OCI-LY7 (cell line): ENCODE measurements at regions not wholly inside any gene's neighbourhood (a gene's known extent, or its start where the extent isn't known, plus 50 kb on each side); places are given as distances from the start of the nearest gene placed in this dataset.

Experiments used
- BruUV-seq: library from RNA; stranded (reverse); fragments of 400-500 nt; replicated peaks from 2 replicates; lab custom pipeline; 2021; lab: Mats Ljungman, UMichigan
- CTCF ChIA-PET: fragments of 300-600 bp; sonication (Branson Sonifier 250); formaldehyde crosslinking; loops from one replicate; lab custom pipeline; 2022; ENCODE audit warnings: antibody characterized with exemption; ENCODE audit not compliant: unreplicated experiment; lab: Charles Lee
- POLR2A ChIA-PET: fragments of 300-600 bp; sonication (Branson Sonifier 250); formaldehyde crosslinking; loops from one replicate; lab custom pipeline; 2022; ENCODE audit warnings: antibody characterized with exemption; lab: Charles Lee
- DNase-seq: peaks from one replicate; pipeline ENCODE4 v3.0.0-alpha.2; 2015; ENCODE audit warnings: low spot score
- H2AFZ ChIP-seq: fragments of 200-600 bp; sonication (generic), shearing (Covaris generic); 2 replicates; pipeline ENCODE4 v1.6.1; 2014; ENCODE audit warnings: mild to moderate bottlenecking, antibody characterized with exemption, low read length, moderate library complexity
- H3K27ac ChIP-seq: fragments of 200-600 bp; sonication (generic); 2 replicates; pipeline ENCODE4 v1.5.1; 2014; ENCODE audit warnings: mixed run types, low read depth, mild to moderate bottlenecking, moderate library complexity, low read length, inconsistent platforms; ENCODE audit not compliant: poor library complexity, severe bottlenecking
- H3K36me3 ChIP-seq: fragments of 200-600 bp; sonication (generic); 2 replicates; pipeline ENCODE4 v1.6.1; 2014; ENCODE audit warnings: mild to moderate bottlenecking, antibody characterized with exemption, low read length, moderate library complexity, mixed read lengths; ENCODE audit not compliant: insufficient read depth
- H3K4me1 ChIP-seq: fragments of 200-600 bp; sonication (generic); 2 replicates; pipeline ENCODE4 v1.5.1; 2014; ENCODE audit warnings: mild to moderate bottlenecking, low read length; ENCODE audit not compliant: insufficient read depth, poor library complexity, severe bottlenecking
- H3K4me2 ChIP-seq: fragments of 200-600 bp; sonication (generic); 2 replicates; pipeline ENCODE4 v1.6.1; 2014; ENCODE audit warnings: mild to moderate bottlenecking, low read length
- H3K4me3 ChIP-seq: fragments of 200-600 bp; sonication (generic); 2 replicates; pipeline ENCODE4 v1.5.1; 2014; ENCODE audit warnings: mild to moderate bottlenecking, low read depth, low read length; ENCODE audit not compliant: poor library complexity, severe bottlenecking
- H3K79me2 ChIP-seq: fragments of 200-600 bp; sonication (generic); 2 replicates; pipeline ENCODE4 v1.6.1; 2016; ENCODE audit warnings: low read depth, mild to moderate bottlenecking, low read length, moderate library complexity, mixed read lengths; ENCODE audit not compliant: insufficient read depth
- H3K9me2 ChIP-seq: fragments of 200-600 bp; sonication (generic); 2 replicates; pipeline ENCODE4 v1.6.1; 2016; ENCODE audit warnings: mild to moderate bottlenecking, low read length, mixed read lengths; ENCODE audit not compliant: insufficient read depth
- H3K9me3 ChIP-seq: fragments of 200-600 bp; sonication (generic); 2 replicates; pipeline ENCODE4 v1.6.1; 2014; ENCODE audit warnings: mild to moderate bottlenecking, mixed run types, low read length, mixed read lengths
- H4K20me1 ChIP-seq: fragments of 200-600 bp; sonication (generic); 2 replicates; pipeline ENCODE4 v1.6.1; 2014; ENCODE audit warnings: mild to moderate bottlenecking, antibody characterized with exemption, low read length, moderate library complexity, mixed read lengths; ENCODE audit not compliant: insufficient read depth
- CTCF ChIP-seq: fragments of 200-600 bp; sonication (generic); conservative IDR thresholded peaks from 2 replicates; pipeline ENCODE4 v1.5.1; 2014; ENCODE audit warnings: mild to moderate bottlenecking, antibody characterized with exemption, low read length, moderate library complexity, mixed read lengths
- EZH2phosphoT487 ChIP-seq: fragments of 200-600 bp; sonication (generic); IDR thresholded peaks from 2 replicates; pipeline ENCODE4 v1.6.1; 2018; ENCODE audit warnings: low read depth, borderline replicate concordance, mild to moderate bottlenecking, mixed run types, antibody characterized with exemption, low read length, moderate library complexity, mixed read lengths
- intact Hi-C: fragments of 100-400 bp; cut with micrococcal nuclease; formaldehyde crosslinking; loops from one replicate; pipeline ENCODE4 v1.10.0; 2022; ENCODE audit not compliant: unreplicated experiment

- intact Hi-C loops: loop anchor here (10.0 kb wide), 1 partner anchor 161 kb away; no protein-coding TSS in a partner anchor
Measured at GRCh38 chr11:95544095-95544856, 245.3 kb downstream of the FAM76B start.

GRCh38 chr11:95542868-95543551 lies 246.6 kb downstream of the FAM76B start:
- H3K4me1 ChIP-seq: no peaks in the 10 kb centered on the region
- H3K79me2 ChIP-seq: no peaks in the 10 kb centered on the region
- no peak overlapping the region for H2AFZ ChIP-seq
- BruUV-seq: no TSS peak
- intact Hi-C loops: loop anchor here (10.0 kb wide), 1 partner anchor 162 kb away; no protein-coding TSS in a partner anchor
- CTCF ChIA-PET: no interaction called here
- no peak overlapping the region for H3K27ac ChIP-seq
- POLR2A ChIA-PET: interaction anchor here (0.9 kb wide), 1 partner anchor 46 kb away, joined by 3 read pairs; no protein-coding TSS in a partner anchor
- H4K20me1 ChIP-seq: no peaks in the 10 kb centered on the region
- H3K36me3 ChIP-seq: no peaks in the 10 kb centered on the region
- peaks cover 3% of the 10 kb centered on the region; the same call in 1 of the 2 replicates for H3K9me2 ChIP-seq
- no peak overlapping the region for H3K4me2 ChIP-seq
- no peak for DNase-seq
- no peak overlapping the region for H3K4me3 ChIP-seq
- no peaks in the 10 kb centered on the region for H3K9me3 ChIP-seq
- TF ChIP-seq EZH2phosphoT487 (no peak), CTCF (no peak)

More at GRCh38 chr11:95544095-95544856, 245.3 kb downstream of the FAM76B start:
- DNase-seq: no peak
- Histone ChIP-seq H3K36me3 (no peaks in the 10 kb centered on the region), H3K4me1 (no peaks in the 10 kb centered on the region), H4K20me1 (no peaks in the 10 kb centered on the region), H3K9me3 (no peaks in the 10 kb centered on the region), H3K9me2 (peaks cover 3% of the 10 kb centered on the region; the same call in 1 of the 2 replicates), H3K27ac (no peak overlapping the region), H2AFZ (no peak overlapping the region), H3K4me3 (no peak overlapping the region), H3K4me2 (no peak overlapping the region), H3K79me2 (no peaks in the 10 kb centered on the region)
- BruUV-seq: no TSS peak
- no peak for TF ChIP-seq CTCF
- no peak for TF ChIP-seq EZH2phosphoT487
- ChIA-PET POLR2A (no interaction called here), CTCF (no interaction called here)
